ENCODE measurements at regions not wholly inside any gene's neighbourhood (a gene's known extent, or its start where the extent isn't known, plus 50 kb on each side); places are given as distances from the start of the nearest gene placed in this dataset.
"Not testable (repeated sequence)": the region's sequence is repeated elsewhere in the genome, so short reads cannot be mapped to it uniquely, and the experiment has no call there.

GRCh38 chr2:167670588-167670987, 576.8 kb downstream of the STK39 start:
- no peak for DNase-seq

GRCh38 chr2:167653131-167653530, 594.3 kb downstream of the STK39 start:
- DNase-seq: no peak

- peak; percentile 80 for DNase-seq
Measured at GRCh38 chr2:167652401-167652800, 595.0 kb downstream of the STK39 start.

GRCh38 chr2:167651406-167652151, 595.8 kb downstream of the STK39 start:
- DNase-seq: no peak

- no peak for DNase-seq
Measured at GRCh38 chr2:167646557-167646956, 600.8 kb downstream of the STK39 start.

GRCh38 chr2:167640096-167640495, 607.3 kb downstream of the STK39 start:
- DNase-seq: no peak

- DNase-seq: no peak
Measured at GRCh38 chr2:167637741-167638140, 609.7 kb downstream of the STK39 start.

GRCh38 chr2:167632271-167632670, 615.1 kb downstream of the STK39 start:
- not testable (repeated sequence) for DNase-seq

GRCh38 chr2:167626961-167627360, 620.4 kb downstream of the STK39 start:
- no peak for DNase-seq

- no peak for DNase-seq
Measured at GRCh38 chr2:167626301-167626700, 621.1 kb downstream of the STK39 start.

- no peak for DNase-seq
Measured at GRCh38 chr2:167616997-167617396, 630.4 kb downstream of the STK39 start.

GRCh38 chr2:167613471-167613870, 633.9 kb downstream of the STK39 start:
- no peak for DNase-seq

GRCh38 chr2:167608487-167608886, 638.9 kb downstream of the STK39 start:
- no peak for DNase-seq

- DNase-seq: no peak
Measured at GRCh38 chr2:167607731-167608130, 639.7 kb downstream of the STK39 start.

- DNase-seq: no peak
Measured at GRCh38 chr2:167607211-167607610, 640.2 kb downstream of the STK39 start.

- DNase-seq: no peak
Measured at GRCh38 chr2:167602122-167602521, 645.3 kb downstream of the STK39 start.

GRCh38 chr2:167599219-167599618, 648.2 kb downstream of the STK39 start:
- no peak for DNase-seq

GRCh38 chr2:167595839-167596471, 651.4 kb downstream of the STK39 start:
- no peak for DNase-seq

- DNase-seq: no peak
Measured at GRCh38 chr2:167595021-167595420, 652.4 kb downstream of the STK39 start.

GRCh38 chr2:167592441-167592840, 655.0 kb downstream of the STK39 start:
- DNase-seq: no peak

GRCh38 chr2:167582619-167583018, 664.8 kb downstream of the STK39 start:
- DNase-seq: no peak

- no peak for DNase-seq
Measured at GRCh38 chr2:167581961-167582574, 665.3 kb downstream of the STK39 start.

- no peak for DNase-seq
Measured at GRCh38 chr2:167579826-167580225, 667.6 kb downstream of the STK39 start.

- DNase-seq: no peak
Measured at GRCh38 chr2:167575276-167575675, 672.1 kb downstream of the STK39 start.

All from NCI-H226 (cell line).